Esophagus muscularis mucosa (tissue), 4 donors: ENCODE measurements at regions not wholly inside any gene's neighbourhood (a gene's known extent, or its start where the extent isn't known, plus 50 kb on each side); places are given as distances from the start of the nearest gene placed in this dataset.

Experiments
- DNase-seq: peaks from one replicate; pipeline ENCODE4 v3.0.0-alpha.2; 2017; ENCODE audit errors: extremely low spot score
- H3K27ac ChIP-seq, 4 donors: fragments of 200-600 bp; sonication (generic); replicated peaks in 1 of 4; 1 replicate in 3 of 4; 2 replicates in 1 of 4; pipeline ENCODE4 v1.5.1; 2016 to 2019; ENCODE audit warnings: mild to moderate bottlenecking in 1 of 4
- H3K27me3 ChIP-seq, 4 donors: fragments of 200-600 bp; sonication (generic); one replicate each; pipeline versions ENCODE4 v1.5.1 to v1.6.0; 2016 to 2019
- H3K36me3 ChIP-seq, 4 donors: fragments of 200-600 bp; sonication (generic); one replicate each; pipeline ENCODE4 v1.5.1; 2016 to 2019
- H3K4me1 ChIP-seq, 4 donors: fragments of 200-600 bp; sonication (generic); one replicate each; pipeline ENCODE4 v1.5.1; 2016 to 2019
- H3K4me3 ChIP-seq, 4 donors: fragments of 200-600 bp; sonication (generic); 1 replicate in 2 of 4; 2 replicates in 2 of 4; pipeline ENCODE4 v1.5.1; 2016 to 2019; ENCODE audit warnings: mild to moderate bottlenecking in 4 of 4, moderate library complexity in 1 of 4
- H3K9me3 ChIP-seq, 4 donors: fragments of 200-600 bp; sonication (generic); 1 replicate in 3 of 4; 2 replicates in 1 of 4; pipeline ENCODE4 v1.5.1; 2016 to 2019
- CTCF ChIP-seq, 3 experiments: fragments of 200-600 bp in 2 of 3; fragments of 450-650 bp in 1 of 3; sonication (generic) in 2 of 3; IDR thresholded peaks; one replicate each; pipeline ENCODE4 v1.5.1; 2017 to 2019; ENCODE audit warnings: antibody characterized with exemption in 3 of 3, mild to moderate bottlenecking in 2 of 3, moderate library complexity in 1 of 3
- EP300 ChIP-seq: sonication (generic); formaldehyde crosslinking; IDR thresholded peaks from one replicate; pipeline ENCODE4 v1.6.1; 2017; ENCODE audit warnings: antibody characterized with exemption
- POLR2A ChIP-seq: fragments of 450-650 bp; IDR thresholded peaks from one replicate; pipeline ENCODE4 v1.6.1; 2017; ENCODE audit warnings: antibody characterized with exemption, moderate library complexity, mild to moderate bottlenecking, low read depth
- POLR2AphosphoS5 ChIP-seq, 2 donors: sonication (generic); formaldehyde crosslinking; IDR thresholded peaks; one replicate each; pipeline ENCODE4 v1.6.1; 2017; ENCODE audit warnings: antibody characterized with exemption in 2 of 2
- WGBS: methylation state at CpG from one replicate; pipeline ENCODE4 v1.1.5; 2018; 5-methylcytosine and 5-hydroxymethylcytosine counted together
- intact Hi-C: fragments of 100-400 bp; cut with DNase I; formaldehyde crosslinking; loops from one replicate; pipeline ENCODE4 v1.15.1; 2023

- no peak for TF ChIP-seq EP300
- no peak for DNase-seq
- Histone ChIP-seq H3K27ac (no peak overlapping the region), H3K9me3 (no peaks in the 10 kb centered on the region), H3K36me3 (no peaks in the 10 kb centered on the region), H3K27me3 (peaks cover 0 to 15% (median 0%) of the 10 kb centered on the region in 4 donors), H3K4me1 (no peaks in the 10 kb centered on the region), H3K4me3 (no peak overlapping the region)
- 45% methylated on average over 13 of the region's 13 CpGs for WGBS
- intact Hi-C loops, result no loop called here
These were observed 103.7 kb downstream of the APOB start for GRCh38 chr2:20939931-20940795.

GRCh38 chr2:20937353-20937752 is 106.5 kb downstream of the APOB start:
- peaks cover 0 to 12% (median 0%) of the 10 kb centered on the region in 4 donors for H3K27me3 ChIP-seq
- no peak for DNase-seq
- H3K4me3 ChIP-seq, result no peak overlapping the region
- no peak for TF ChIP-seq POLR2A
- TF ChIP-seq EP300, result no peak
- TF ChIP-seq POLR2AphosphoS5 (IDR thresholded peaks at IDR 0.05), result no peak
- no peak for TF ChIP-seq CTCF (IDR thresholded peaks at IDR 0.05)
- H3K4me1 ChIP-seq, result peaks cover 0 to 25% (median 19%) of the 10 kb centered on the region in 4 donors
- H3K9me3 ChIP-seq, result no peaks in the 10 kb centered on the region
- intact Hi-C loops, result no loop called here
- no peaks in the 10 kb centered on the region for H3K36me3 ChIP-seq
- no peak overlapping the region for H3K27ac ChIP-seq
- 60% methylated on average over 1 of the region's 1 CpG for WGBS

- TF ChIP-seq POLR2A (no peak), EP300 (no peak), POLR2AphosphoS5 (IDR thresholded peaks at IDR 0.05) (no peak), CTCF (IDR thresholded peaks at IDR 0.05) (no peak)
- H3K27ac ChIP-seq, result no peak overlapping the region
- intact Hi-C loops, result no loop called here
- H3K4me1 ChIP-seq, result peaks cover 0 to 45% (median 32%) of the 10 kb centered on the region in 4 donors
- no peaks in the 10 kb centered on the region for H3K36me3 ChIP-seq
- H3K9me3 ChIP-seq, result no peaks in the 10 kb centered on the region
- 70% methylated on average over 11 of the region's 11 CpGs for WGBS
- DNase-seq, result no peak
- no peak overlapping the region for H3K4me3 ChIP-seq
- no peaks in the 10 kb centered on the region for H3K27me3 ChIP-seq
These were observed 108.6 kb downstream of the APOB start for GRCh38 chr2:20935168-20935775.

GRCh38 chr2:20934236-20934635 is 109.6 kb downstream of the APOB start:
- intact Hi-C loops, result no loop called here
- no peak overlapping the region for H3K4me3 ChIP-seq
- H3K9me3 ChIP-seq, result no peaks in the 10 kb centered on the region
- peaks cover 0 to 49% (median 34%) of the 10 kb centered on the region in 4 donors for H3K4me1 ChIP-seq
- no peak for DNase-seq
- no peaks in the 10 kb centered on the region for H3K27me3 ChIP-seq
- H3K36me3 ChIP-seq, result no peaks in the 10 kb centered on the region
- WGBS, result 41% methylated on average over 2 of the region's 2 CpGs
- TF ChIP-seq POLR2A, result no peak
- no peak for TF ChIP-seq CTCF (IDR thresholded peaks at IDR 0.05)
- TF ChIP-seq EP300, result no peak
- TF ChIP-seq POLR2AphosphoS5 (IDR thresholded peaks at IDR 0.05), result no peak
- no peak overlapping the region for H3K27ac ChIP-seq

GRCh38 chr2:20933714-20934113 is 110.2 kb downstream of the APOB start:
- WGBS, result 43% methylated on average over 1 of the region's 1 CpG
- Histone ChIP-seq H3K9me3 (peaks cover 0 to under 1% (median 0%) of the 10 kb centered on the region in 4 donors), H3K4me3 (no peak overlapping the region), H3K27me3 (no peaks in the 10 kb centered on the region), H3K27ac (no peak overlapping the region), H3K36me3 (no peaks in the 10 kb centered on the region), H3K4me1 (peaks cover 0 to 49% (median 34%) of the 10 kb centered on the region in 4 donors)
- intact Hi-C loops, result no loop called here
- DNase-seq, result no peak
- no peak for TF ChIP-seq POLR2AphosphoS5 (IDR thresholded peaks at IDR 0.05)
- TF ChIP-seq CTCF (IDR thresholded peaks at IDR 0.05), result no peak
- no peak for TF ChIP-seq EP300
- no peak for TF ChIP-seq POLR2A
